EL (cell line): ENCODE measurements at regions not wholly inside any gene's neighbourhood (a gene's known extent, or its start where the extent isn't known, plus 50 kb on each side); places are given as distances from the start of the nearest gene placed in this dataset.
"Not testable (repeated sequence)": the region's sequence is repeated elsewhere in the genome, so short reads cannot be mapped to it uniquely, and the experiment has no call there.

Experiments
- DNase-seq: peaks from one replicate; pipeline ENCODE4 v3.0.0-alpha.2; 2016

- DNase-seq: no peak
Observed at GRCh38 chr15:45962733-45963132, 327.9 kb downstream of the SQOR start.

- no peak for DNase-seq
Observed at GRCh38 chr15:45970542-45970941, 335.7 kb downstream of the SQOR start.

DNA sequence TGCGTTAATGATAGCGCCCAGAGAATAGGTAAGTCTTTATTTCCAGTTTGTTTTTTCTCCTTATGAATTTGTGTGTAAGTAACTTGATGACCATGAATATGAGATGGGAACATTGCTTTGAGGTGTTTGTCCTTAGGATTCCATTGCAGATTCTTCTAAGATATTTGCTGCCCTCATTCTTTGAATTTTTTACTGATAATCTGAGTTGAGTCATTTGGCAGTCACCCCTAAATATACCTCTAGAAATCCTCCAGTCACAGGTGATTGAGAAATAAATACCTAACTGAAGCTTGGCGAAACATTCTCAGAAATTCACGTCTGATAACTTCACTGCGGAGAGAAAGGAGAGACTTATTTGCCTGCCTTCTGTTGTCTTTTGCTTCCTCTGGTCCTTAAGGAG lies 345.5 kb downstream of the SQOR start:
- no peak for DNase-seq

DNA sequence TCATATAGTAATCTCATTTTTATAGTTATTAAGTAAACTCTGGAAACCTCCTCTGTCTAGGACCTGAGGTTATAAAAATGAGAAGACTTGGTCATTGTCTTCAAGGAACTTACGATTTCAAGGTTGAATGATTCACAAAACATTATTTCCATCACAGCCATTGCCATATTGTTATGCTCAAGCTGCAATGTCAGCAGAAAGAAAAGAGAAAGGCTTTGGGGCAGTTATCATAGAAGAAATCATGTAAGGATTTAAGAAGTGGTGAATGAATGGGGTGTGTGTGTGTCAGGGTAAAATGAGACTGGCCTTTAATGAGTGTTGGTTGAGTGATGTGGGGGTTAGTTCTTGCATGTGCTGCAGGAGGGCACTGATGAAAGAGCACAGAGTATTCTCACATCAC lies 346.8 kb downstream of the SQOR start:
- no peak for DNase-seq

DNA sequence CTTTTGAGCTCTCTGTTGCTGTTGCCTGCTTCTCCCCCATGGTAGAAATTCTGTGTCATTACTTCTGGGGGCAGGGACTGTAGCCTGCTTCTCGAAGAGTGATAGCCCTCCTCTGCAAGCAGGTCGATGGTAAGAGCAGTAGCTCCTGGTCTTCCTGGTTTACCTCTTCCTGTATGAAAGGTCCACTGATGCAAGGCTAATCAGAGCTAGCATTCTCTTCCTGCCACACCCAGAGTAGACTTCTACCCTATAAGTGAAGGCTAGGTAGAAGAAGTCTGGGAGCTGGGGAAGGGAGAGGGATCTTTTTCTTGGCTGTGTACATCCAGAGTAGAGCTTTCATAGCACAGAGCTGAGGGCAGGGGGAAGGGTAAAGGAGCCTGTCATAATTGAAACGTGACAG lies 357.0 kb downstream of the SQOR start:
- no peak for DNase-seq

DNA sequence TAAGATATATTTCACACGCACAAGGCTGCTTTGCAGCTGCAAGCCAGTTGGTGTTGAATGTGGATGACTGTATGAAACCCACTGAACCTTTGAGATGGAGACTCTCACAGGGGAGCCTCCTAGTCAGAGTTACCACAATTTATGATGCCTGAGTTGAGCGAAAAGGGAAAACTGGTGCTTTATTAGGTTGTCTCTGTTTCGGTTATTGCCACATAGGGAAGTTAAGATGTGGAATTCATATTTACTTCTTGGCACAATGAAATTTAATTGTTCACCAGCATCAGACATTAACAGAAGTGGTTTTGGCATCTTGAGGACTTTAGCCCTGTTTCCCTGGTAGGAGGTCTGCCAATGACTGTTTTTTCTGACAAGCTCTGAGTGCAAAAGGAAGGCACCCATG lies 358.2 kb downstream of the SQOR start:
- DNase-seq: no peak

- DNase-seq: no peak
Observed at GRCh38 chr15:45993508-45993907, 358.7 kb downstream of the SQOR start.

DNA sequence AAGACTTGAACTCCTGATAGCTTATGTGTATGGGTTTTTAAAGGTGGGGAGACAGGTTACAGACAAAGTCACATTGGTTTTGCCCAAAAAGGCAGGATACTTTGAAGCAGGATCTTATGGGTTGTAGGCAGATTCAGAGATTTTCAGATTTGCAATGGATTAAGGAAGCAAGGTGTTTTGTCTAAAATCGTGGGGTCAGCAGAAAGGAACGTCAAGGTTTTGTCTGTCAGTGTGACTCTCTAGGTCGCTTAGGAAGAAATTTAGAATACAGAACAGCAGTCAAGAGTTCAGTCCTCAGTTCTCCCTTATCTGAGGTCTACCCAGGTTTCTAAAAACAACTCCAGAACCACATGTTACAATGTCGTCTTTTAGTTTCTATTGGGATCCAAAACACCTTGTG lies 361.0 kb downstream of the SQOR start:
- no peak for DNase-seq

DNA sequence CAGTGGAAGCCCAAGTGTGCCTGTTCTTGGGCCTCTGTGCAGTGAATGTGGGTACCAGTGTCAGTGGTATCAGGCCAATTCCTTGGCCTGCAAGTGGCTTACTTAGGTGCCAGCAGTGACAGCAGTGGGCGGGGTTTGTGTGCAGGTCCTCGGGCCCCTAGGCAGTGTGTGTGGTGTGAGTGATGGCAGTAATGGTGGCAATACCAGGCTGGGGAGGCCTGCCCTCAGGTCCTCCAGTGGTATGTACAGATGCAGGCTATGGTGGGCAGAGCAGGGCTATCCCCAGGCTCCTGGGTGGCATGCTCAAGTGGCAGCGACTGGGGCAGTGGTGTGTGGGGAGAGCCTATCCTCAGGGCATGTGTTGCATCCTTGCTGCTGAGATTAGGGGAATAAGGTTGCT lies 379.7 kb downstream of the SQOR start:
- no peak for DNase-seq

GRCh38 chr15:46034755-46035154 lies 399.9 kb downstream of the SQOR start:
- no peak for DNase-seq

DNA sequence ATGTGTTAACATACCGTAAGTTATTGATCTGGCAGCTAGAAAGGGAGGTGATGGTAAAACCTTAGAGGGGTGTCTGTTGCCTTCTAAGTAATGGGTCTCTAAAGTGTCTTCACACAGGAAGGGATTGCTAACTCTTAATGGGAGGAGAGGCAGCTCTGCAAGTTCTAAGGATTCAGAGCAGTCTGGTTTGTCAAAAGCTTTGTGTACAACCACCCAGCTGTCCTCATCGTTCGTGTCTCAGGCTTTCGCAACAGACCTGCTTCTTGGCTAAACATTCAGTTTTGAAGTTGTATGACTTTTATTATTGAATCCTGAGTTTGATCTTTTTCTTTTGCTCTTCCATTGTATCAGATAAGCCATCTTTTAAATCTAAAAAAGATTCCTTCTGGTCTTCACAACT lies 404.9 kb downstream of the SQOR start:
- no peak for DNase-seq

DNA sequence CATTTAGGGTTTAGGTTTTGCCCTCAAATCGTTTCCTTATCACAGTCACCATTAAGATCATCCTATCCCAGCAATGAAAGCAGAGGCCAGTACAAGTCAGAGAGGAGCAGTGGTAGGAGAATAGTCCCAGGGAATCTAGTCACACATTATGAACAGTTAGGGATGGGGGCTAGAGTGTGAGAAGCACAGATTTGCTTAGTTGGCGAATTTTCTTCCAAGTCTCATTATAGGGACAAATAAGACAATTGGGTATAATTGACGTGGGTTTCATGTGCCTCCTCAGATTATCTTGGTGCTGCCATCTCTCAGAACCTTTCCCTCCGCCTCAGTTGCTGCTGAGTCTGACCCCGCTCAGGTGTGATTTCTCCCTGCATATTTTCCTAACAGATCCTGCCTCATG lies 407.1 kb downstream of the SQOR start:
- no peak for DNase-seq

- no peak for DNase-seq
Observed at GRCh38 chr15:46059921-46060594, 425.2 kb downstream of the SQOR start.

GRCh38 chr15:46061002-46061401 lies 426.2 kb downstream of the SQOR start:
- no peak for DNase-seq

GRCh38 chr15:46077220-46077619 lies 442.4 kb downstream of the SQOR start:
- DNase-seq: no peak

DNA sequence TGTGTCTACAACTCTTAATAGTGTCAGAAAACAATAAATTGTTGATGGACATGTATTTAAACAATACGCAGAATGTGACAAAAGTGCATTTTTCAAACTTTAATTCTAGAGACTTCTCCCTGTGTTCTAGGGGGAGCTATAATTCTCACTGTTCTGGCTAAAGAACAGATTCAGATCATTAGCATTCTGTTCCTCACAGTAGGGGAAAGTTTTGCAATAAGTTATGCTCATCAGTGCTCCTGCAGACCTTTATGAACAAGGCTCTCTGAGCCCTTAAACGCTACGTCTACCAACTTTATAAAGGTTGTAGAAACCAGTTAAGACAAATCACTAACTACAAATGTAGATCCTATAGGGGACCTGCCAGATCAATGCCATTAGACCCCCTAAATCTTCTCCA lies 444.2 kb downstream of the SQOR start:
- no peak for DNase-seq

- no peak for DNase-seq
Observed at GRCh38 chr15:46080016-46080415, 445.2 kb downstream of the SQOR start.

DNA sequence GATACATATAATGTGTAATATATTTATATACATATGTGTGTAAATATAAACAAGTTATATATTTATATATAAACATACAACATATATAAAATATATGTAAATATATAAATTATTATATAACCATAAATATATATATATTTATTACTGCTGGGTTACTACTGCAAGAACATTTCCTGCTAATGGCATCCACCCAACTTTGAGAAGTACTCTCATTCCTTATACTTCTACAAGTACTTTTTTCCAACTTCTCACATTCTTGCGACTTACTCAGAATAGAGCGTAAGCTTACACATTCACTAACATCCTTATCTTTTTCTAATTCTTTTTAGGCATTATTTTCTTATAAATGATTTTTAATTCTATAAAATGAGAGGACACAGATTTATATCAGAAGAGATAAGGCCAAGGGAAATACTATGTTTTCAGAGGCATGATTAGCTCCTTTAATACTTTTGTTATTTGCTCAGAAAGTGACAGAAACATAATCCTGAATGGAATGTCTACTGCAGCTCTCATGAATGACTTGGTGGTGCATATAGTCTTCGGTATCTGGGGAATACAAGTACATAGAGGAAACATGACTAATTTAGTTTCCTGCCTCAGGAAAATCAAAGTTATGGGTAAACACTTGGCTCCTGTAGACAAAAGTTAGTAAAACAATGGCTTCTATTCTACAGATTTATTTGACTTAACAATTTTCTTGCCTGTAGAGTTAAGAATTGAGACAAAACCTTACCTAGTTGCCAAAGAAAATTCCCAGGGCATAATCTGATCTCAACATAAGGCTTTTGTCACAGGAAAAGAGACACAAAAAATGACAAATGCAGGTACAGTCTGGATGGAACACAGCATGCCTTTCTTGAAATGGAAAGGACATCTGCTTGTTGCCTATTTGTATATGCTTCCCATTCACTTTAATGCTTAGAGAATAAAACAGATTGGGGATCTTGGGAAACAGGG lies 453.9 kb downstream of the SQOR start:
- DNase-seq: no peak

DNA sequence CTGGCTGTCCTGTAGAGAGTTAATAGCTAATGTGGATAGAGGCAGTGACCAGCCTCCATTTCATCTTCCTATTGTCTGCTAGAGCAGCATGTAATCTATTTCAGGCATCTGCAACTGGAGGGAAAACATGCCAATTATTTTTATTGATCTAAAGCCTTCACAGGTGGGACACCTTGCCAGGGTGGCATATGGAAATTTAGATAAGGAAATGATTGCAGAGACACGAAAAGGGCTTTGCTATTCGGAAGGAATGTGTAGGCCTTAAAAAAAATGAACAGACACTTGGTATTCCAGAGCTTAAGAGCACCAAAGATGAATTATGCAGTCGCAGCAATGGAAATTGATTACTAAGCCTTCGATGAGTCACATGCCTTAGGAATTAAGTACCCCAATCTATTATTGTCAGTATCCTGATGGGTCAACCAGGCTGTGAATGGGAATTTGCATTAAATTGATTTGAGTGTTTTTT lies 454.7 kb downstream of the SQOR start:
- no peak for DNase-seq

DNA sequence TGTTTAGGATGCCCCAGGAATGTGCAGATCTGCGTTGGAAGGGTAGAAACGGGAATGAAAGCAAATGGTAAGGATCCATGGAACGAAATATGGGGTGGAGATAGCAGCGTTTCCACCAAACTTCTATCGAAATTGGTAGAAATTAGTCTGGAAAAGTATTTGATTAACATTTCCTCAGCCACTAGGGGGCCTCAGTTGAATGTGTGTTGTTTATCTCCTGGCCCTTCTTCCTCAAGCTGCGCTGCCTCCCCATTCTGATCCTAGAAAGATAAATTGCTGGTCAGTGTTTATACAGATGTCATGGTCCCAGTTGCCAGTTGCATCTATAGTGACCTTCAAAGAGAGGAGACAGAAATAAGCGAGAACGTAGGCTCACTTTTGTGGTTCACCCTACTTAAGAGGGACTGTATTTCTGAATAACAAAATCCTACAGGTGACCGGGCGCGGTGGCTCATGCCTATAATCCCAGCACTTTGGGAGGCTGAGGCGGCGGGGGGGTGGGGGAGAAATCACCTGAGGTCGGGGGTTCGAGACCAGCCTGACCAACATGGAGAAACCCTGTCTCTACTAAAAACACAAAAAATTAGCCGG lies 457.1 kb downstream of the SQOR start:
- peak; percentile 30 for DNase-seq

GRCh38 chr15:46098006-46098405 lies 463.2 kb downstream of the SQOR start:
- DNase-seq: not testable (repeated sequence)

DNA sequence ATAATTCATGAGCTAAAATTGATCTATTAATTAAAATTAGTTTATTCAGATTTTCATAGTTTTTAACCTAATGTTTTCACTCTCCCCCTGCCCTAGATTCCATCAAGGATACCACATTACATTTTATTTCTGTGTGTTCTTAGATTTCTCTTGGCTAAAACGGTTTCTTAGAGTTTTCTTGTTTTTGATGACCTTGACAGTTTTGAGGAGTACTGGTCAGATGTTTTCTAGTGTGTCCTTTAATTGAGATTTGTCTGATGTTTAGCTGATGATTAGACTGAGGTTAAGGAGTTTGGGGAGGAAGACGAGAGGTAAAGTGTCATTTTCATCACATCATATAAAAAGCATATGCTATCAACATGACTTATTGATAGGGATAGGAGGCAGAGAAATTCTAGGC lies 475.9 kb downstream of the SQOR start:
- no peak for DNase-seq

DNA sequence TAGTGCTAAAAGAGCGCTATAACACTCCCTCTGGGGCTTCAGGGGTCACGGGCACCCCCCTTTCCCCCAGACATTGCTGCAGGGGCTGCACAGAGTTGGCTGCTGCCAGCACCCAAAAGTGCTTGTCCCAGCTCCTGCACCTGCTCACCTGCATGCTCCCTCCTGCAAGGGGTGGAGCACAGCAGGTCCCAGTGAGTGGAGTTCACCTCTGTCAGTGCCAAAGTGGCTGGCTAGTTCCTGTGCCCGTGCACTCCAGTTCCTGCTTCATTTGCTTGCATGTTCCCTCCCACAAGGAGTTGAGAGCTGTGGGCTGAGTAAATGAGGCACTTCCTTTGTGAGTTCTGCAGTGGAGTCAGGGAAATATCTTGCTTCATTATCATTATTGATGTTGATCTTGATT lies 476.9 kb downstream of the SQOR start:
- DNase-seq: no peak

DNA sequence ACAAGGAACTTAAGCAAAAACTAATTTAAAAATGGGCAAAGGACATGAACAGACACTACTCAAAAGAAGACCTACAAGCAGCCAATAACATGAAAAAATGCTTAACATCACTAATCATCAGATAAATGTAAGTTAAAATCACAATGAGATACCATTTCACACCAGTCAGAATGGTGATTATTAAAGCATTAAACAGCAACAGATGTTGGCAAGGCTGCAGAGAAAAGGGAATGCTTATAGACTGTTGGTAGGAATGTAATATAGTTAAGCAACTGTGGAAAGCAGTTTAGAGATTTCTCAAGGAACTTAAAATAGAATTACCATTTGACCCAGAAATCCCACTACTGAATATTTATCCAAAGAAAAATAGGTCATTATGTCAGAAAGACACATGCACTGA lies 482.2 kb downstream of the SQOR start:
- DNase-seq: no peak
